Ammon's horn (tissue), 1 donor: ENCODE measurements at regions not wholly inside any gene's neighbourhood (a gene's known extent, or its start where the extent isn't known, plus 50 kb on each side); places are given as distances from the start of the nearest gene placed in this dataset.

Experiments
- DNase-seq: peaks from one replicate; pipeline ENCODE4 v3.0.0-alpha.2; 2016; ENCODE audit warnings: low spot score

- no peak for DNase-seq
These were observed 178.0 kb upstream of the SASH1 start for GRCh38 chr6:148164645-148165044.

DNA sequence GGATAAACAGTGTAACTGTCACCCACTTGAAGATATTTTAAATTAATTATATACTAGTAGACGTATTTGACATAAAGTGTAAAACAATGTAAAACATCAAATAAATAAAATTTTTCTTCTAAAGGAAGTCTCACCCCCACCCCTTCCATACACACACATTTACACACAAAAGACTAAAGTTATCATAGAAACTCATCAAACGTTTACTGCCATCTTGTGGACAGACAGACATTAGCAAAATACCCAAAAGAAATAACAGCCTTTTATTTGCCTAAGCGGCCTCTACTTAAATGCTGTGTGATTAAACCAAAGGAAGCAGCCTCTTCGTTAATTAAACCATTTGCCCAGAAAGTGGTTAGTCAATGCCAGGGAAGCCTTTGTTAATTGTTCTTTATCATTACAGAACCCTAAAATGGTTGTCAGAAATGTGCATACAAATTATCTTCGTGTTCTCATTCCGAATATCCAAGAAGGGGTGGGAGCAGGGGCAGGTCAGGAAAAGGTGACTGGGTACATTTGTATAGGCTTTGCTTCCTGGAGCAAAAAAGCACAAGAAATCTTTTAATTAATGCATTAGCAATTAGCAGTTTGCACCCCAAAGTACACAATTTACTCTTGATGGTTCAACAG lies 176.2 kb upstream of the SASH1 start:
- peak; percentile 64 for DNase-seq

DNA sequence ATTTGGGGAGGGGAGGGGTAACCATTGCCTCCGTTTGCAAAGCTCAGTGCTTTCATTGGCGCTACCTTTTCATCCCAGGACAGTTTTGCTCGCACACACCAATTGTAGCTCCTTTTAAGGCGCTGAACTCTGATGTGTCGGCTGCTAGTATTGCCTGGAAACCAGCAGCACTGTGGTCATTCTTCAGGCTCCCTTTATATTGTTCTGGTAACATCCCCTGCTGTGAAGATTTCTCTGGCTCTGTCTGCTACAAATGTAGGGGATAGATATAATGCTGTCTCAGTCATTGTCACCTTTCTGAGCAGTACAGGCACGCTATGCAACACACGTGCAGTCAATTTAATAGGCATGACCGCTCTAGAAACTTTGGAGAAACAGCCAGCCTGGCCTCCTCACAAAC lies 172.9 kb upstream of the SASH1 start:
- no peak for DNase-seq

DNA sequence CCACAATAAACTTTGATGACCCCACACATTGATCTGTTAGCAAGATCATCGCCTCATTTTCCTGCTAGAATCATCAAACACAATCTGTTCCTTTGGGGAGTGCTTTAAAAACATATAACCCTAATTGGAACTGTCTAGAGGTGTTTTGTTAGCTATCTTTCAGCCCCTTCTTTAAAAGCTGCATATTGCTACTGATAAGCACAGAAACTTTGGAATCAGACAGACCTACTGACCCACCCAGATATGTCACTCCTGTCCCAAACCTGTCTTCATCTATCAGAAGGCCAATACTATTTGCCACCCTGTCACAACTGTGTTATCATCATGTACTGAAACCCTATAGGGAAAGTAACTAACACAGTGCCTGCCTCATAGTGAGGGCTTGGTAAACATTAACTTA lies 172.4 kb upstream of the SASH1 start:
- DNase-seq, result no peak

DNA sequence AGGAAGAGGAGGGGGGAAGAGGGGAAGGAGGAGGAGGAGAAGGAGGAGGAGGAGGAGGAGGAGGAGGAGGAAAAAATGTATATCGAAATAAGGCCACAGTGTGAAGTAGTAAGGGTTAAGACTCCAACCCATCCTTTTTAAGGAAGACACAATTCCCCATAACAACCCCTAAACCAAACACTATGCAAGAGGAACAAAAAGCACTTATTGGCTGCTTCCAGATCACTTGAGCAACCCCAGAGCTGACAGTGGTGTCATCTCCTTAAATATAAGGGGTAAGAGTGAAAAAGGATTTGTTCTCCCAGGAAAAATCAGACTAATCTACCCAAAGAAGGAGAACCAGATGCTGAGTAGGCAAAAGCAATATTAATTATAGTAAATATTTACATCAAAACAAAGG lies 169.1 kb upstream of the SASH1 start:
- DNase-seq, result no peak

DNA sequence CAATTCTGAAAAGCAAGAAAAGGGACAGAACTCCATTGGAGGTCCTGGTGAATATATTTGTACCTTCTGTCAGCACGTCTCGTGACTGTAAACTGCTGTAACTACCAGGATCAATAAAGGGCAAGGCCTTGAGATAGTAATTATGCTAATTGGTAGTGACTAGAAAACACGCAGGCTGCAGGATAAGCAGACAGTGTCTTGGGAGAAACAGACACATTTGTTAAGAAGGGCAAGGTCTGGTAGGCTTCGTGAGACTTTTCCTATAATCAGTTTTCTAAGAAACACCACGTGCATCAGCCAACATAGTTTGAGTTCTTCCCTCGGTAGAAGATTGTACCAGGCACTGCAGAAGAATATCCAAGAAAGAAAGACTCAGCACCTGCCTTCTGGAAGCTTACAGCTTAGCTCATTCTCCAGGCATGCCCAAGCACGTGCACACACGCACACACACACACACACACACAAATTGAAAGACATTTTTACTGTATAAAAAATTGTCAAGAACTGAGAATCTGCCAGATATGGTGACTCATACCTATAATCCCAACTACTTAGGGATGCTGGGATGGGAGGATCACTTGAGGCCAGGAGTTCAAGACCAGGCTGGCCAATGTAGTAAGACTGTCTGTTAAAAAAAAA lies 167.0 kb upstream of the SASH1 start:
- DNase-seq, result no peak

GRCh38 chr6:148177589-148178233 lies 164.9 kb upstream of the SASH1 start:
- DNase-seq, result peak; percentile 55

DNA sequence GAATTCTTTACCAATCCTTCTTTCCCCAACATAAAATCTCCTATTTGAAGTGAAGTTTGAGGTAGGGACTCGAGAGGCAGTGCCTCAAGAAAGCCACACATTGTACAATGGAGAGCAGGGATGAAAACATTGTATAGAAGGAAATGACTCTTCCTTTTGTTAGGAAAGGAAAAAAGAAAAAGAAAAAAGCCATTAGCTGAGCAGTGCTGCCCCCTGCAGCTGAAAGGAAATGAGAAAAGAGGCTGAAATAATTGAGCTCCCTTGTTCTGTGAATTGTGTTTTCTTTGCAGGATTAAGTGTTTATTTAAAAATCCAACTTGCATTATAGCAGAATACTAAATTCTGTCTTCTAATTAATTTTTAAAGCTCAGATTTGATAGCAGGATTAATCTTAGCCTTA lies 162.9 kb upstream of the SASH1 start:
- no peak for DNase-seq

DNA sequence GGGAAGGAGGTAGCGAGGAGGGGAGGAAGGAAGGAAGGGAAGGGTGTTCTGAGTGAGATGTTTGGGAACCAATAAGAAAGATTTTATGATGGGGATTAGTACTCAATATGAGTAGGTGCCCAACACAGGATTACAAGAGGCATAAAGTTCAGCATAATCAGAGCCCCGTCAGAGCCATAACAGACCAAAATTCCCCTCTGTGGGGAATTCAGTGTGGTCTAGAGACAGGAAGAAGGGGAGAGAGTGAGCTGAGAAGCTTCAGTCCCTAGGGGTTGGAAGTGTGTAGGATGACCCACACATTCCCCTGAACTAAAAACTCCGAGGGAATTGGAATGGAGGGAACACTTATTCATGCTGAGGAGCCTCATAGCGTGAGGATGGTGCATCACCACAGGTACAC lies 160.3 kb upstream of the SASH1 start:
- no peak for DNase-seq

- no peak for DNase-seq
These were observed 158.9 kb upstream of the SASH1 start for GRCh38 chr6:148183776-148184175.

DNA sequence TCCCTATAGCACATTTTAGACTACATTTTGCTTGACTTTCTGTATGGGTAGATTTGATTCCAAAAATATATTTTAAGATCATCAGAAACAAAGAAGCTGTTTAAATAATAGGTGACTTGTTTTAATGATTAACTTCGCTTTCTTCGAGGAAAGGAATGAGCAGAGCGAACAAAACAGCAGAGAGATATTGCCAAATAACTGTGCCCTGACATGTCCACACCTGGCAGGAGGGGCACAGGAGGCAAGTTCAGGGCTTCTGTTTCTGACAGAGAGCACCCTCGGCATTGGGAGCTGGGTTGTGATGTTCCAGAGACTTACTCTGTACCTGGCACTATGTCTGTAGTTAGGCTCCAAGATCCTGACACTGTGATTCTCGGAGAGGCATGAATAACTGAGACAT lies 155.7 kb upstream of the SASH1 start:
- no peak for DNase-seq

GRCh38 chr6:148192310-148192709 lies 150.3 kb upstream of the SASH1 start:
- no peak for DNase-seq

DNA sequence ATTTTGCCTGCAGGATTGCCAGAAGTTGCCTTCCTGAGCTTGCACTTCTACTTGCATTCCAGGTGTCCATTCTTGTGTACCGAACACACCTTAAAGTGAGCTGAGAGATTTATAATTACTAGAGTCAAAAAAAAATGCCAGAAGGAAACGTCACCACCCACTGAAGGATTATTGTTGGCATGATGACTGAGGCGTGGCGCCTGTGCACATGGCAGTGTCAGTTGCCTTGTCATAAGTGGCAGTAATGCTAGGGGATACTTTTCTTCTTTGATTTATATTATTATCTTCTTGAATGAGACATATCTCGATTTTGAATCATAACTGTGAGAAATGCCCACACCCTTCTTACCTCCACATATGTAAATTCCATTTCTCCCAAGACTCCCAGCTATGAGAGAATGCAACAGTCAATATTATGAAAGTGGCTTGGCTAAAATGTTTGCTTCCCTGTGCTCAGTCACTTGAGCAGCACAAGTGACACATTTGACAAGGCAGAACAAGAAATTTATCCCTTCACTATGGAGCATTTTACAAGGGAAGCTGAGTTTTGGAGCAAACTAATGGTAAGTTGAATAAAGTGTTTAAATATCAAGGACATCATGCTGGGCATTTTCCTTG lies 149.5 kb upstream of the SASH1 start:
- DNase-seq, result no peak

GRCh38 chr6:148195511-148195910 lies 147.1 kb upstream of the SASH1 start:
- no peak for DNase-seq

GRCh38 chr6:148199584-148199983 lies 143.1 kb upstream of the SASH1 start:
- DNase-seq, result no peak

- peak; percentile 78 for DNase-seq
These were observed 142.3 kb upstream of the SASH1 start for GRCh38 chr6:148200293-148200692.

DNA sequence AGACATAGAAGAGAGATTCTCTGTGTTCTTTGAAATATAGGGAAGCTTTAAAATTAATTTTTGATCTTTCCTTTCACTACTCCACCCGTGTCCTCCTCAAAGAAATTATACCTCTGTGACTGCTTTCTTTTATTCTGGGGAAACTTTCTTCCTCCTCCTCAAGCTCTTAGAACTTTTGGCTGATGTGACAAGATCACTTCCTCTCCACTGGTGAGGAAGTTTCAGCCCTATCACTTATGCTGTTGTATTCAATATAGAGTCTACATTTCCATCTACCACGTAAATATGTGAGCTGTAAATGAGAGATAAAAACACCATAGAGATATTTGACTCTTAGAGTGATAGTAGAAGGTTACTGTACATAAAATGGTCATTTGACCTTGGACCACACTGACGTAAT lies 141.9 kb upstream of the SASH1 start:
- no peak for DNase-seq

- no peak for DNase-seq
These were observed 139.2 kb upstream of the SASH1 start for GRCh38 chr6:148203281-148203925.

DNA sequence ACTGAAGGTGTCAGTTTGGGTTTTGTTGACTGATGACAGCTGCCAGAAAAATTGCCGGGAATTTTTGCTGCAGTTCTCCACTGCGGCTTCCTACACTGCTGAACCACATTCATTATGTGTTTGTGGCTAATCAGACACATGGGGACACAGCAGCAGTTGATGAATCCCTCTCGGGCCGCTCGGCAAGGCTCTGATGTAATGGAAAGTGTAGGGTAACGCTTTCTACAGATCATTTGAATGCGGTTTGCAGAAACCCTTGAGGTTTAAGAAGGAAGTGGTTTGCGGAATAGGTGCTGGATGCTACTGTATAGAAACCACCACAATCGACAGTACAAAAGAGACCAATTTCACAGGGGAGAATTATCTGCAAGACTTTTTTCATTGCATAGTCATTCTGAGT lies 138.7 kb upstream of the SASH1 start:
- no peak for DNase-seq

GRCh38 chr6:148208298-148208697 lies 134.3 kb upstream of the SASH1 start:
- DNase-seq, result no peak

DNA sequence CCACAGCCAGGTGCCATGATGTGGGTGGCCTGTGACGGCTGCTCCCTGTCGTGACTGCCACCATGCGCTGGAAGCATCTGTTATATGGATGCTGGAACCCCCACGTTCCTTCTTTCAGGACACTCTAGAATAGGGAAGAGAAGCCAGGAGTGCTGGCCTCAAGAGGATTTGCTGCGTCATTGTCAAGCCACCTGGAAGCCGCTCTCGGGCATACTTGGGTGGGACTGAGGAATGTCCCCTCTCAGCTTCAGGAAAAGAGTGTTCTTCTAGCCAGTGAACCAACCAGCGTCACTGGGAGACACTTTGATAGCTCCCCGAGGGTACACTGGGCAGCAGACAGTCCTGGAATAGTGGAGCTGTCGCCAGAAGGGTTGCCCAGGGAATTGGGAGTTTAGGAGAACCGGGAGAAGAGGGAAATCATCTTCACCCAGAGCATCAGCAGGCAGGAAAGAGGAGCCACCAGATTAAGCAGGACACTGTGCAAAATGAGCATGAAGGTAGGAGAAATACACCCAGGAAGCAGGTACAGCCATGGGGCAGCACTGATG lies 130.8 kb upstream of the SASH1 start:
- DNase-seq, result no peak

- DNase-seq, result no peak
These were observed 130.3 kb upstream of the SASH1 start for GRCh38 chr6:148212366-148212765.
